ENCODE measurements at regions not wholly inside any gene's neighbourhood (a gene's known extent, or its start where the extent isn't known, plus 50 kb on each side); places are given as distances from the start of the nearest gene placed in this dataset.

DNA sequence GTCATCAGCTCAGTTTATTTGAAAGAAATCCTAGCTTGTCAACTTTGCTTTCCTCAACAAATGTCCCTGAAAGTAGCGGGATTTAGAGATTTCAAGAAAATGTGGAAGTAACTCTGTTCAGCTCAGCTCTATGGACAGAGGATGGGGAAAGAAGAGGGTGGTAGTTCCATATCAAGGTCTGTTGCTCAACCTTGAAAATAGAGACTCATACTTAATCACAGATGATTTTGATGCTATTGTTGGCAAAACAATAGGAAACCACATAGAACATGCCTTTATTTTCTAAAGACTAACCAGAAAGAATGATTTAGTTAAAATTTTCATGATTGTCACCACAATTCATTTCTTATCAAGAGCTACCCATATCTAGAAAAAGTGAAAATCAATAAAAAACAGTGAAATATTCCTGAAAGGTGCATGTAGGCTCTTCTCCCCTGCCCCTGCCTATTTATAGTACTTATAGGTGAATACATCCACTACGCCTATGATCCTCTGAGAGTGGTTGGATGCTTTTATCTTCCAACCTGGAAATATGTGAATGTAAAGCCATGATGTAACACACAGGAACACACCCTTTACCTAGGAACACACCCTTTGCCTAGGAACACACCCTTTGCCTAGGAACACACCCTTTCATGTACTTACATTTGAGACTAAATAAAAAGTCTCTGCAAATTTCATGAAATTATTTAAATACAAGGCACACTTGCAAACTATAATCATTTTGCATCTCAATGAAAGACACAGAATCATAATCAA, 65.8 kb downstream of the ETAA1 start:
- Mint-ChIP-seq H3K27ac (no peak overlapping the region), H3K36me3 (no peaks in the 10 kb centered on the region), H3K4me3 (no peak overlapping the region), H3K27me3 (peaks cover 1% of the 10 kb centered on the region), H3K4me1 (no peaks in the 10 kb centered on the region), H3K9me3 (peaks cover 0 to 2% (median 0%) of the 10 kb centered on the region in 3 donors)

- Mint-ChIP-seq H3K27me3 (peaks cover 1% of the 10 kb centered on the region), H3K27ac (no peak overlapping the region), H3K9me3 (peaks cover 0 to 2% (median 0%) of the 10 kb centered on the region in 3 donors), H3K36me3 (no peaks in the 10 kb centered on the region), H3K4me3 (no peak overlapping the region), H3K4me1 (no peaks in the 10 kb centered on the region)
These were observed 66.7 kb downstream of the ETAA1 start for GRCh38 chr2:67463810-67464209.

DNA sequence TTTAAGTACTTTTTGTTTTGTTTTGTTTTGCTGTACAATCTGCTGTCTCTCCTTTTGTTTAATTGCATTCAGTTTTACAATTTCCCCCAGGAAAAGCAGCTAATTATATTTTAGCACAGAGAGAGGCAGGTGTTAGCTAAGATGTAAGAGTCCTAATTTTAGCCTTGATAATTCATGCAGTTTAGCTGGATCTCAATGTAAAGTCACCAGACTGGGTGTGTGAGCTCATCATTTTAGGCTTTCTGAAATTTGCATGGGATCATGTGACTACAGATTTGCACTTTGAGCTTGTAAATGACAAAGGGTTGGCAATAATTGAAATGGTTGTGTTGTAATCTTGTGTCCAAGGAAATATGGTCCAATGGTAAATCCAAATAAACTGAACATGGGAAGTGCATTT, 68.5 kb downstream of the ETAA1 start:
- Mint-ChIP-seq H3K4me3 (no peak overlapping the region), H3K27me3 (peaks cover 1% of the 10 kb centered on the region), H3K9me3 (peaks cover 0 to 2% (median 0%) of the 10 kb centered on the region in 3 donors), H3K27ac (no peak overlapping the region), H3K4me1 (no peaks in the 10 kb centered on the region), H3K36me3 (no peaks in the 10 kb centered on the region)

GRCh38 chr2:67466734-67467133, 69.6 kb downstream of the ETAA1 start:
- Mint-ChIP-seq H3K4me3 (no peak overlapping the region), H3K27me3 (peaks cover 1% of the 10 kb centered on the region), H3K4me1 (no peaks in the 10 kb centered on the region), H3K27ac (no peak overlapping the region), H3K36me3 (no peaks in the 10 kb centered on the region), H3K9me3 (peaks cover 0 to 2% (median 0%) of the 10 kb centered on the region in 3 donors)

GRCh38 chr2:67471681-67472080, 74.5 kb downstream of the ETAA1 start:
- peaks cover 1% of the 10 kb centered on the region for H3K27me3 Mint-ChIP-seq
- H3K4me3 Mint-ChIP-seq: no peak overlapping the region
- H3K36me3 Mint-ChIP-seq: no peaks in the 10 kb centered on the region

GRCh38 chr2:67476809-67477790, 80.0 kb downstream of the ETAA1 start:
- H3K27ac Mint-ChIP-seq: no peak overlapping the region
- H3K27me3 Mint-ChIP-seq: peaks cover 4% of the 10 kb centered on the region
- H3K4me3 Mint-ChIP-seq: no peak overlapping the region
- no peaks in the 10 kb centered on the region for H3K36me3 Mint-ChIP-seq
- no peaks in the 10 kb centered on the region for H3K9me3 Mint-ChIP-seq
- no peaks in the 10 kb centered on the region for H3K4me1 Mint-ChIP-seq

More at GRCh38 chr2:67471681-67472080, 74.5 kb downstream of the ETAA1 start:
- Mint-ChIP-seq H3K4me1 (no peaks in the 10 kb centered on the region), H3K9me3 (peaks cover 0 to under 1% (median 0%) of the 10 kb centered on the region in 3 donors), H3K27ac (no peak overlapping the region)

DNA sequence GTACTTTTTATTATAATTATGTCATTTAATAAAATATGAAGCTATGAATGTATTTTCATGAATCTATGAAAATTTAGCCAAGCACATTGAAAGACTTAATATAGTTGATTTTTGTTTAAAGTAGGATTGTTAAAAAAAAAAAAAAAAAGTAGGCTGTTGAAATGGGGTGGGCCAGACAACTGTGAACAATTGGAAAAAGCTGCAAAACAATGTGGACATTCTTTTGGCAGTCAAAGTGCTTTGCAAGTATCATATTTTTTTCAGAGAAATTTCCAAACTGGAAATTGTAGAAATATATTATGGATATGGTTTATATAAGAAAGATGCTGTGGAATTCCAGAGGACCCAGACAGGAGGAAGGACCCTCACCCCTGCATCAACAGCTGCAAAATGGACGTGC, 82.1 kb downstream of the ETAA1 start:
- Mint-ChIP-seq H3K9me3 (peaks cover 0 to 3% (median 0%) of the 10 kb centered on the region in 3 donors), H3K4me3 (no peak overlapping the region), H3K36me3 (no peaks in the 10 kb centered on the region), H3K27ac (no peak overlapping the region), H3K27me3 (peaks cover 4% of the 10 kb centered on the region), H3K4me1 (no peaks in the 10 kb centered on the region)

- Mint-ChIP-seq H3K36me3 (no peaks in the 10 kb centered on the region), H3K27ac (no peak overlapping the region), H3K4me3 (no peak overlapping the region), H3K4me1 (no peaks in the 10 kb centered on the region), H3K9me3 (peaks cover 0 to 5% (median 3%) of the 10 kb centered on the region in 3 donors), H3K27me3 (peaks cover 1% of the 10 kb centered on the region)
These were observed 88.3 kb downstream of the ETAA1 start for GRCh38 chr2:67485431-67485830.

GRCh38 chr2:67486041-67486796, 89.1 kb downstream of the ETAA1 start:
- no peaks in the 10 kb centered on the region for H3K36me3 Mint-ChIP-seq
- H3K27me3 Mint-ChIP-seq: peaks cover 1% of the 10 kb centered on the region
- no peak overlapping the region for H3K4me3 Mint-ChIP-seq
- no peaks in the 10 kb centered on the region for H3K4me1 Mint-ChIP-seq
- peaks cover 0 to 5% (median 3%) of the 10 kb centered on the region in 3 donors for H3K9me3 Mint-ChIP-seq
- no peak overlapping the region for H3K27ac Mint-ChIP-seq

- Mint-ChIP-seq H3K4me3 (no peak overlapping the region), H3K27me3 (peaks cover 1% of the 10 kb centered on the region), H3K9me3 (peaks cover 0 to 5% (median 3%) of the 10 kb centered on the region in 3 donors), H3K27ac (no peak overlapping the region), H3K4me1 (no peaks in the 10 kb centered on the region), H3K36me3 (no peaks in the 10 kb centered on the region)
These were observed 90.9 kb downstream of the ETAA1 start for GRCh38 chr2:67487993-67488392.

GRCh38 chr2:67489396-67489795, 92.3 kb downstream of the ETAA1 start:
- Mint-ChIP-seq H3K9me3 (peaks cover 0 to 3% (median 3%) of the 10 kb centered on the region in 3 donors), H3K36me3 (no peaks in the 10 kb centered on the region), H3K4me1 (no peaks in the 10 kb centered on the region), H3K27ac (no peak overlapping the region), H3K4me3 (no peak overlapping the region), H3K27me3 (peaks cover 1% of the 10 kb centered on the region)

- Mint-ChIP-seq H3K9me3 (peaks cover 0 to 1% (median 0%) of the 10 kb centered on the region in 3 donors), H3K27ac (no peak overlapping the region), H3K36me3 (no peaks in the 10 kb centered on the region), H3K4me3 (no peak overlapping the region), H3K4me1 (no peaks in the 10 kb centered on the region), H3K27me3 (peaks cover 1% of the 10 kb centered on the region)
These were observed 101.8 kb downstream of the ETAA1 start for GRCh38 chr2:67498931-67499330.

GRCh38 chr2:67499989-67500388, 102.9 kb downstream of the ETAA1 start:
- no peak overlapping the region for H3K4me3 Mint-ChIP-seq
- H3K27ac Mint-ChIP-seq: no peak overlapping the region
- no peaks in the 10 kb centered on the region for H3K36me3 Mint-ChIP-seq
- H3K27me3 Mint-ChIP-seq: peaks cover 1% of the 10 kb centered on the region
- H3K4me1 Mint-ChIP-seq: no peaks in the 10 kb centered on the region
- no peaks in the 10 kb centered on the region for H3K9me3 Mint-ChIP-seq

DNA sequence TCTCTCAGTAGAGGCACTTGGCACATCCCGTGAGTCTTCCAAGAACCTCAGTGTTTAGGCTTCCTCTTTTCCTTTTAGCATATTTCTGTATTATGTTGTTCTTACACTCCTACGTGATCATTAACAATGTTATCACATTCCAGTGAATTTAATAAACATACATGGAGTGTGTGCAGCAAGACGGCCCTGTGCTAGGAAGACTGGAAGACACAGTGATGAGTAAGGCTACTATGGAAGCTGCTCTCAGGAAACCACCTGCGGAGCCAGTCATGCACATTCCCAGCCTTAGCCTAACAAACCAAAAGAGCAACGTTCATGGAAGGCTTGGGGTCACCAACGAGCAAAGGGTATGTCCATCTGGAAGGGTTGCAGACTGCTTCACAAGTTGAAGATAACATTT, 103.4 kb downstream of the ETAA1 start:
- no peaks in the 10 kb centered on the region for H3K36me3 Mint-ChIP-seq
- no peaks in the 10 kb centered on the region for H3K9me3 Mint-ChIP-seq
- H3K4me1 Mint-ChIP-seq: no peaks in the 10 kb centered on the region
- no peak overlapping the region for H3K27ac Mint-ChIP-seq
- peaks cover 1% of the 10 kb centered on the region for H3K27me3 Mint-ChIP-seq
- H3K4me3 Mint-ChIP-seq: no peak overlapping the region

All from IgD-negative memory B cell (primary cell).